GM19239 (cell line): ENCODE measurements at regions not wholly inside any gene's neighbourhood (a gene's known extent, or its start where the extent isn't known, plus 50 kb on each side); places are given as distances from the start of the nearest gene placed in this dataset.
"Not testable (repeated sequence)": the region's sequence is repeated elsewhere in the genome, so short reads cannot be mapped to it uniquely, and the experiment has no call there.

Experiments used
- DNase-seq: peaks from one replicate; pipeline ENCODE4 v3.0.0; 2011; ENCODE audit warnings: low spot score; ENCODE audit not compliant: insufficient read length
- FAIRE-seq: peaks from 2 replicates; lab custom pipeline; 2011; peaks lifted over from hg19 to GRCh38; lab: Jason Lieb, UNC

DNA sequence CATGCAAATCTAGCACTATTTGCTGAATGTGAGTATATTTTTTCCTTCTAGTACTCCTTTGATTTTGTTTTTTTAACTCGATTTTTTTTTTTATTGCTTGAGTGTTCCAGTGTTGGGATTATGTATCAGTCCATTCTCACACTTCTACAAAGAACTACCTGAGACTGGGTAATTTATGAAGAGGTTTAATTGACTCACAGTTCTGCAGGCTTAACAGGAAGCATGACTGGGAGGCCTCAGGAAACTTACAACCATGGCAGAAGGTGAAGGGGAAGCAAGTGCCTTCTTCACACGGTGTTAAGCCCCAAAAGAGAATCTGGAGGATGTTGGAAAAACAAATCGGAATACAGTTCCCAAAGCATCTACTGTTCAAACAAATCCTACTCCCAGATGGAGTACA, 69.1 kb downstream of the ZNF518B start:
- DNase-seq, FAIRE-seq: not testable (repeated sequence)

- no peak for DNase-seq
- FAIRE-seq: no peak
Observed at GRCh38 chr4:10385994-10386394, 71.2 kb downstream of the ZNF518B start.

DNA sequence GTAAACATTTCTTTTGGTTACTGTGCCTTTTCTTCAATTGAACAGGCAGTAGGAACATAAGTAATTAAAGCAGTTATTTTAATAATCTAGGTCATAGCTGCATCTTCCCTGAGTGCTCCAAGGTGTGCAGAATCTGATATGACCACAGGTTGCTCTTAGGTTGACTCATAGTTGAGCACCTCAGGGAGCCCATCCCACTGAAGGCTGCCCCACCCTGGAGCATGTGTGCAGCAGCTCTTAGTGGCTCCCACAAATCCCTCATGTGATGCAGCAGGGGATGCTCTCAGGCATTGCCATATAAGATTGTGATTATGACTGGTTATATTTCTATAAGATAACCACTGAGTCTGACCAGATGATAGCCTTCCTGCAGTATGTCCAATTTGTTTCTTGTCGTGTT, 72.3 kb downstream of the ZNF518B start:
- DNase-seq (no peak), FAIRE-seq (no peak)

- DNase-seq: no peak
- no peak for FAIRE-seq
Observed at GRCh38 chr4:10383417-10383816, 73.8 kb downstream of the ZNF518B start.

GRCh38 chr4:10382171-10382570, 75.1 kb downstream of the ZNF518B start:
- not testable (repeated sequence) for FAIRE-seq, DNase-seq

DNA sequence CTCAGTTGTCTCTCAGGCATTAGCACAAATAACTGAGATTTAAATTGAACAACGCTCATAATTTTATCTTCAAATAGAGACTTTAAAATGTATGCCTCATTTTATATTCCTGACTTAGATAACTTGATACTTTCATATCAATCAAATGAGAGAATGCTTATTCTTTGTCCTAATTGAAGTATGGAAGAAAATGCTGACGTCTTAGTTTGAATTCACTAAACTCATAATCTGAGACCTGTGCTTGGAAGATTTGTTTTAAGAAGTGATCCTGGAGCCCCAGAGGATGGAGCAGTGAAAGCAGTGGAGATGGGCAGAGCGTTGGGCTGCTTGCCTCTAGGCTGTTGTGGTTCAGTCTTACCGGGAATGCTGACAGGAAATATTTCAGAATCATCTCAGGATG, 76.1 kb downstream of the ZNF518B start:
- FAIRE-seq: no peak
- no peak for DNase-seq

- DNase-seq (no peak), FAIRE-seq (no peak)
Observed at GRCh38 chr4:10380735-10381134, 76.5 kb downstream of the ZNF518B start.

- no peak for FAIRE-seq
- DNase-seq: no peak
Observed at GRCh38 chr4:10371869-10372471, 85.3 kb downstream of the ZNF518B start.

GRCh38 chr4:10371121-10371520, 86.1 kb downstream of the ZNF518B start:
- no peak for FAIRE-seq
- no peak for DNase-seq

DNA sequence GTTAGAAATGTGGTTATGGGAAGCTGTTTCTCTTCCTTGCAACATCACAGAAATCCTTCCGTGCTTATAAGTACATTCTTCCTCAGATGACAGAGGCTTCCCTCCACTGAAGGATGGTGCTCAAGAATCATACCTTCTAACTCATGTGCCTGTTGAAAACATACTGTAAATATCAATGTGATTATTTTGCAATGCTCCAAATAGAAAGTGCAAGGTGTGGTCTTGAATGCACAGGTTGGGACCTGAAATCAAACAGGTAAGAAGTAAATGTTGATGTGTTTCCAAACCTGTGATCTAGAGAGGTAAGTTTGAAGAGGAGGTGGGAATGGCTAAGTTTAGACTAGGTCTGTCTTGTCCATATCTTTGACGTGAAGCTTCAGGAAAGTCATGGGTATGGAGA, 87.7 kb downstream of the ZNF518B start:
- DNase-seq (no peak), FAIRE-seq (no peak)

DNA sequence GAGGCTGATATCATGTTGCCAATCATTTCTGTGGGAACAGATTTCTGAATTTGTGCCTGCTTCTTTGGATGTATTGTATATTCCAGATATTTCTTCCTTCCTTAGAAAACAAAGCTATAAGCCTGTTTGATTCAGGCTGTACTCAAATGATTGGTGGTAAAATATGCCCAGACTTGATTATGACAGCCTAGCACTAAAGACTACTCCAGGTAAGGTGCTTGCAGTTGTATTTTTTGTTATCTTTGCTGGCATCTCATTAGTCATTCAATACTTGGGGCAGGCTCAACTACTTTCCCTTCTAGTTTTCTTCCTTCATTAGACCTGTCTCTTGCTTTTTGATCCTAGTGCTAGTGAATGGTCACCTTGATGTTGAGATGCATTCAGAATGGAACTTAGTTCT, 90.6 kb downstream of the ZNF518B start:
- no peak for DNase-seq
- FAIRE-seq: no peak

- FAIRE-seq: no peak
- no peak for DNase-seq
Observed at GRCh38 chr4:10364194-10364593, 93.0 kb downstream of the ZNF518B start.

DNA sequence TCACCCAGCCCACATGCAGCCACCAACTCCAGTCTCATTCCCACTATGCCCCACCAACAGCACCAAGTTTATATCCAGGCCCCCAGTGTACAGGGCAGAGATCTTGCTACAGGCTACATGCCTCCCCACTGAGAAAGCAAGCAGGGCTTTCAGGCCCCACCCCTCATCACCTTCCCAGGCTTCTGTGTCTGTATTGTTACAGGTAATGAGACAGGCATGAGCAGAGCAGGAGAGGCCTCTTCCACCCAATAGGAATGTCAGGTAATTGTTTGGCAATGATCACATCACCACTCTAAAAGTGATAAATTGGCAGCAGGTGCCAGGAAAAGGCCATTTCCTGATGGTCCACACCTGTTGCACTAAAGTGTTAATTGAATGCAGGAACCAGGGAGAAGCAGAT, 102.5 kb downstream of the ZNF518B start:
- DNase-seq (no peak), FAIRE-seq (no peak)

DNA sequence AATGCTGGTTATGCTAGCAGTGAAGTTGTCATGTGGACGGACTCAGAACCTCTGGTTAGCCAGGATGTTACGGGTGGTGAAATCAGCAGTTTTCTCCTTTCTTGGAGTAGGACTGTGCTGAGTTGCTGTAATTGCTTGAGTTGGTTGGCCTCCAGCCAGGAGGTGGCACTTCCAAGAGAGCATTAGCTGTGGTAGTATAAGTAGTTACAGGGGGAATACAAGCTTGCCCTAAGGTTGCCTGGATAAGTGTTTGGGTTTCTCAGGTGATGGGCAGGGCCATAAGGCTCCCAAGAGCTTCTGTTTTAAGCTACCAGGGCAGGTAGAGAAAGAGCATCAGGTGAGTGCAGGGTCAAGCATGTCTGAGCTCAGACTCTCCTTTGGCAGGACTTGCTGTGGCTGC, 103.0 kb downstream of the ZNF518B start:
- FAIRE-seq (no peak), DNase-seq (no peak)

- no peak for FAIRE-seq
- no peak for DNase-seq
Observed at GRCh38 chr4:10353110-10353509, 104.1 kb downstream of the ZNF518B start.

DNA sequence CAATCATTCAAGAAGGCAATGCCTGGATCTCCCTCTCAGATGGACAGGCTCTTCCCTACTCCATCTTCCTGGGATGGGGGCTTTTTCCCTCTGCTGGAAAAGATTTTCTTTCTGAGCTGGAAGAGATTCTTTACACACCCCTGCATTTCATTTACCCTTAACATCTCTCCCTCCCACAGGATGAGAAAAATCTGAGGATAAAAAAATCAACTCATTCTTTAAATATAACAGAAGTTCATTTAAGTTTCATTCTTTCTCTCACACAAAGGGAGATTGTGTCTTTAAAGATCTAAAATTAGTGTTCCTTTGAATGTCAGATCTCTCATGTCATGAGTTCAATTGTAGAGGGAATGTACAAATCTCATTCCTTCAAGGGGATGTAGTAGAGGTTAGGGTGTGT, 109.0 kb downstream of the ZNF518B start:
- FAIRE-seq (no peak), DNase-seq (no peak)

GRCh38 chr4:10347815-10348214, 109.4 kb downstream of the ZNF518B start:
- DNase-seq (no peak), FAIRE-seq (no peak)

- FAIRE-seq (no peak), DNase-seq (no peak)
Observed at GRCh38 chr4:10347281-10347795, 109.9 kb downstream of the ZNF518B start.

GRCh38 chr4:10346023-10346422, 111.2 kb downstream of the ZNF518B start:
- FAIRE-seq: no peak
- DNase-seq: no peak

- DNase-seq: no peak
- no peak for FAIRE-seq
Observed at GRCh38 chr4:10345381-10345784, 111.8 kb downstream of the ZNF518B start.

DNA sequence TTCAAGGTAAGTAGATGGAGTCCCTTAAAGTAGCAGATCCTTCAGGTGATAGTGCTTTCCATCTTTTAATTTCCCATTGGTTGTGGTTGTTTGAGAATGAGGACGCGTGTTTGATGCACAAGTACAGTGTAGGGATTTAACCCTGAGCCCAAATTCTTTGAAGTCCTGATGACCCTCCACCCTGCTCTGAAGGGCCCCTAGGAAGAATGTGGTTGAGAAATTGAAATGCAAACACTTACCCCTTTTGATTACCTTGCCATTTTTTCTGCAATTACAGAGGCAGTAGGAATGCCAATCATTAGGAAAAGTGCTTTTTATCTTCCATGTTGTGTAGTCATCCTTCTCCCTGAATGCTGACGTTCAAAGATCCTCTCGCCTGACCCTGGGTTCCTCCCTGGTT, 112.4 kb downstream of the ZNF518B start:
- FAIRE-seq (no peak), DNase-seq (no peak)

DNA sequence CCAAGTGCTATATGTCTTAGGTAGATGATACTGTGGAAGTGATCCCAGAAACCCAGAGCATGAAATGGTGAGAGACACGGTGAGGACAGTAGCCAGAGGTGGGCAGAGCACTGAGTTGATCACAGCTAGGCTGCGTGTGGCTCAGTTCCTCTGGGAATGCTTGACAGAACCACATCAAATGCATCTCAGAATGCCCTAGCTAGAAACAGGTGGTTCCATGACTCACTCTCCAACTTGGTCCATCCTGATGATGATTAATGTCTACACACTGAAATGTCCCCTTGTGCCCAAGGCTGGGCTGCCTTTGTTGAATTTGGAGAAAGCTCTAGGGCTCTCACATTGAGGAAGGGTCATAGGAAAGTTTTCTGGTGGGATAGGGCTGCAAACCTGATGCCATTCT, 113.6 kb downstream of the ZNF518B start:
- no peak for DNase-seq
- FAIRE-seq: no peak
